C4-2B (cell line): ENCODE measurements at regions not wholly inside any gene's neighbourhood (a gene's known extent, or its start where the extent isn't known, plus 50 kb on each side); places are given as distances from the start of the nearest gene placed in this dataset.

Experiments used
- H3K27ac ChIP-seq: fragments of 450-650 bp; 2 replicates; pipeline ENCODE4 v1.5.1; 2017
- ZFX ChIP-seq: fragments of 450-650 bp; IDR thresholded peaks from 2 replicates; pipeline ENCODE4 v1.6.1; 2017
- TF ChIP-seq, protein P1 (sequence below): fragments of 450-650 bp; conservative IDR thresholded peaks from 2 replicates; pipeline ENCODE4 v1.5.1; 2017; ENCODE audit warnings: mild to moderate bottlenecking

DNA sequence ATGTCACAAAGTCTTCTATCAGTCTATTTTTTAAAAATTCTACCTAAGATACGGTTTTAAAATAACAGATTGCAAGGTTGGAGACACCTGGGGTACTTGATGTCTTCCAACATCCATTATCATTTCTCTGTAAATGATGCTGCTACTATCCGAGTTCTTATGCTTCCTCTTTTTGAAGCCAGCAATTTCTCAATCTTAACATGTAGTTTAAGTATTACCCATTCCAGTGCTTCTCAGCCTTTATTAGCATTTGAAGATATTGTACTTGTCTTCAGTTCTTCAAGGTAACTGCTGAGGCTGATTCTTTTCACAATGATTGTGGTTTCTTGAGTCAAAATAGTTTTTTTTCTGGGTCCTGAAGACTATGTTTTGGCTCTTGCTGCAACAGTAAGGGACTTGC is 96.4 kb upstream of the SELENOP start:
- H3K27ac ChIP-seq, result no peak overlapping the region
- TF ChIP-seq, protein P1, sequence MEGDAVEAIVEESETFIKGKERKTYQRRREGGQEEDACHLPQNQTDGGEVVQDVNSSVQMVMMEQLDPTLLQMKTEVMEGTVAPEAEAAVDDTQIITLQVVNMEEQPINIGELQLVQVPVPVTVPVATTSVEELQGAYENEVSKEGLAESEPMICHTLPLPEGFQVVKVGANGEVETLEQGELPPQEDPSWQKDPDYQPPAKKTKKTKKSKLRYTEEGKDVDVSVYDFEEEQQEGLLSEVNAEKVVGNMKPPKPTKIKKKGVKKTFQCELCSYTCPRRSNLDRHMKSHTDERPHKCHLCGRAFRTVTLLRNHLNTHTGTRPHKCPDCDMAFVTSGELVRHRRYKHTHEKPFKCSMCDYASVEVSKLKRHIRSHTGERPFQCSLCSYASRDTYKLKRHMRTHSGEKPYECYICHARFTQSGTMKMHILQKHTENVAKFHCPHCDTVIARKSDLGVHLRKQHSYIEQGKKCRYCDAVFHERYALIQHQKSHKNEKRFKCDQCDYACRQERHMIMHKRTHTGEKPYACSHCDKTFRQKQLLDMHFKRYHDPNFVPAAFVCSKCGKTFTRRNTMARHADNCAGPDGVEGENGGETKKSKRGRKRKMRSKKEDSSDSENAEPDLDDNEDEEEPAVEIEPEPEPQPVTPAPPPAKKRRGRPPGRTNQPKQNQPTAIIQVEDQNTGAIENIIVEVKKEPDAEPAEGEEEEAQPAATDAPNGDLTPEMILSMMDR, result no peak
- no peak for TF ChIP-seq ZFX

GRCh38 chr5:42905827-42906226 is 94.1 kb upstream of the SELENOP start:
- TF ChIP-seq, protein P1, result no peak
- no peak for TF ChIP-seq ZFX
- no peak overlapping the region for H3K27ac ChIP-seq

GRCh38 chr5:42900734-42901133 is 89.0 kb upstream of the SELENOP start:
- H3K27ac ChIP-seq, result no peak overlapping the region
- TF ChIP-seq, protein P1, result no peak
- no peak for TF ChIP-seq ZFX

DNA sequence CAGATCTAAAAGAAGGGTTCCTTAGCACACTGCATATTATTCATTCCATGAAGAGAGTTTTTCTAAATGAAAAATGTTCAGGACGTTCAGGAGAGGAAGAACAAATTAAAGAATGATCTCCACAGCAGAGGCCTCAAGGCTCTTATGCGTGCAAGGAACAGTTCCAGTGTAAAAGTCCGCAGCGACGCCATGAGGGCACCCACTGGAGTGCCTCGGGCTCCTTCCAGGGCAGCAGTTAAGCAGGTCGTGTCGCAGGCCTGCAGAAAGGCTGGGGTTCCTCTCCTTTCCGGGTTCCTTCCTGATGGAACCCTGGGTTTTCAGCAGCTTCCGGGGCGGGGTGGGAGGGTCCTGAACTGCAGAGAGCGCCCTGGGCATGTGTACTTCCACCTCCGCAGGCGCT is 87.1 kb upstream of the SELENOP start:
- TF ChIP-seq, protein P1, result no peak
- no peak for TF ChIP-seq ZFX

DNA sequence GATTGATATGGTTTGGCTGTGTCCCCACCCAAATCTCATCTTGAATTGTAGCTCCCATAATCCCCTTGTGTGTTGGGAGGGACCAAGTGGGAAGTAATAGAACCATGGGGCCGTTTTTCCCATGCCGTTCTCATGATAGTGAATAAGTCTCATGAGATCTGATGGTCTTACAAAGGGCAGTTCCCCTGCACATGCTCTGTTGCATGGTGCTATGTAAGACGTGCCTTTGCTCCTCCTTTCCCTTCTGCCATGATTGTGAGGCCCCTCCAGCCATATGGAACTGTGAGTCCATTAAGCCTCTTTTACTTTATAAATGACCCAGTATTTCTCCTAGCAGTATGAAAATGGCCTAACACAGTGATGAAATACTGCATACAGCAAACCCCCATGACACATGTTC is 84.8 kb upstream of the SELENOP start:
- no peak for TF ChIP-seq ZFX
- TF ChIP-seq, protein P1, result no peak
- no peak overlapping the region for H3K27ac ChIP-seq

More for the DNA sequence above, 87.1 kb upstream of the SELENOP start:
- H3K27ac ChIP-seq, result no peak overlapping the region

DNA sequence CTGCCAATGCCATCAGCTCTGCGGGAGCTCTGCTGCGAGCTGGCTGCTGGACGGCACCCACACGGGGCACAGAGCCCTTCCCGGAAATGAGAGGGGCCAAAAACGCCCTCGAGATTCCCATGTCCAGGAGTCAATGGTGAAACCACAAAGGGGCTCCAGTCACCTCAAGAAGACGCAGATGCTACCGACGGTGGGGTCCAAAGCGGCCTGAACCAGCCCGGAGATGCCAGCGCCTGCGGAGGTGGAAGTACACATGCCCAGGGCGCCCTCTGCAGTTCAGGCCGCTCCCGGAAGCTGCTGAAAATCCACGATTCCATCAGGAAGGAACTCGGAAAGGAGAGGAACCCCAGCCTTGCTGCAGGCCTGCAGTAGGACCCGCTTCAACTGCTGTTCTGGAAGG is 82.4 kb upstream of the SELENOP start:
- TF ChIP-seq ZFX, result no peak
- TF ChIP-seq, protein P1, result peak; percentile 61

DNA sequence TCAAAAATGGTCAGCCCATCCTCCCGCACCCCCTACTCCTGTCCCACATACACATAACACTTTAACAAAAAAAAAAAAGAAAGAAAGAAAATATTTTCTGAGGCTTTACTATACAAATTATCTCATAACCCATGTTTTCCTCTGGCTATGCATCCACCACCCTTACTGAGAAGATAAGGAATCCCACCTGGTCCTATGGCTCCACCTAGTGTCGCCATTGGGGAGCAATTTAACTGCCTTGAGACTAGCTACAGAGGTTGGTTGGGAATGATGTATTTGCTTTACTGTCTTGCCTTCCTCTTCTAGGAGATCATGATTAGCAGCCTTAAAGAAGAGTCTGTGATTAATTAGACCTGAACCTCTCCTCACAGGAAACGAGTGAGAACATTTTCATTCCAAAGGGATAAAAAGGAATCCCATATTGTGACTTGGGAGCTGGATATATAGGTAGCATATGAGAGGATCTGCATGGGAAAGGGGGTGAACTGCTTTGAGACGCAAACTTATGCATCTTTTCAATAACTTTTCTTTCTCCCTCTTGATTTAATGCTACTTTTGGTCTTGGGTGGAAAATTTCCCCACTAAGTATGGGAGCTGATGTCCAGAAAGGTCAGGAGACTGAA is 77.7 kb upstream of the SELENOP start:
- H3K27ac ChIP-seq, result no peak overlapping the region
- no peak for TF ChIP-seq ZFX
- TF ChIP-seq, protein P1, result peak; percentile 98

More for the DNA sequence above, 82.4 kb upstream of the SELENOP start:
- H3K27ac ChIP-seq, result no peak overlapping the region
